HG03378 (cell line): ENCODE measurements at regions not wholly inside any gene's neighbourhood (a gene's known extent, or its start where the extent isn't known, plus 50 kb on each side); places are given as distances from the start of the nearest gene placed in this dataset.
"Not testable (repeated sequence)": the region's sequence is repeated elsewhere in the genome, so short reads cannot be mapped to it uniquely, and the experiment has no call there.

Source experiments
- ATAC-seq: cut with Tn5 transposase; IDR thresholded peaks from one replicate; pipeline ENCODE4 v1.9.1; 2021; ENCODE audit warnings: mild to moderate bottlenecking, moderate library complexity; ENCODE audit not compliant: unreplicated experiment

DNA sequence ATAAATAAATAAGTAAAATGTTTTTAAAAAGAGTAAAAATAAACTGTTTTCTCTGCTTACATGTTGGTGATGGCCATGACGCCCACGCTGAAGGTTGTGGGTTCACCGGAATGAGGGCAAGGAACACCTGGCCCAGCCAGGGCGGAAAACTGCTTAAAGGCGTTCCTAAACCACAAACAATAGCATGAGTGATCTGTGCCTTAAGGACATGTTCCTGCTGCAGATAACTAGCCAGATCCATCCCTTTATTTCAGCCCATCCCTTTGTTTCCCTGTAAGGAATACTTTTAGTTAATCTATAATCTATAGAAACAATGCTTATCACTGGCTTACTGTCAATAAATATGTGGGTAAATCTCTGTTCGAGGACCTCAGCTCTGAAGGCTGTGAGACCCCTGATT is 63.3 kb upstream of the CEP78 start:
- ATAC-seq, result not testable (repeated sequence)

DNA sequence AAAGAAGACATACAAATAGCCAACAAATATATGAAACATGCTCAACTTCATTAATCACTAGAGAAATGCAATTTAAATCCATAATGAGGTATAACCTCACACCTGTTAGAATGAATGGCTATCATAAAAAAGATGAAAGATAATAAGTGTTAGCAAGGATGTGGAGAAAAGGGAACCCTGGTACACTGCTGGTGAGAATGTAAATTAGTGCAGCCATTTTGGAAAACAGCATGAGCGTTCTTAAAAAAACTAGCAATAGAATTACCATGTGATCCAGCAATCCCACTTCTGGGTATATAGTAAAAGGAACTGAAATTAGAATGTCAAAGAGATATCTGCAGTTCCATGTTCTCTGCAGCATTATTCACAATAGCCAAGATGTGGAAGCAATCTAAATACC is 64.2 kb upstream of the CEP78 start:
- ATAC-seq, result no peak

DNA sequence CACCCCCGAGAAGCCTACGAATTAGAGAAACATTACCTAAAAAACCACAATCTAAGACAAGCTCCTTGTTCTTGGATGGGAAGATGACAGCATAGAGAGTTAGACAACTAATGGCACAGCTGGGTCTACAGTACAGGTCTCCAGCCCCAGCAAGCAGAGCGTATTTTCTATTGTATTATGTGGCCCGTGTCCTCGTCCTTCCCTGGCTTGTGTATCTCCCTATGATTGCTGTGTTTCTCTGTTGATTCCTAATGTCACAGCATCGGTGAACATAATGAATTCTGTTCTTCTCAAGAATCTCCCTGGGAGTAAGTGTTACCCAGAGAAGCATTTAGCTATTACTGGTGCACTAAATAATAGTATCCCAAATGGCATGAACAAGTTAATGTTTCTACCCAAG is 66.8 kb upstream of the CEP78 start:
- ATAC-seq, result no peak

DNA sequence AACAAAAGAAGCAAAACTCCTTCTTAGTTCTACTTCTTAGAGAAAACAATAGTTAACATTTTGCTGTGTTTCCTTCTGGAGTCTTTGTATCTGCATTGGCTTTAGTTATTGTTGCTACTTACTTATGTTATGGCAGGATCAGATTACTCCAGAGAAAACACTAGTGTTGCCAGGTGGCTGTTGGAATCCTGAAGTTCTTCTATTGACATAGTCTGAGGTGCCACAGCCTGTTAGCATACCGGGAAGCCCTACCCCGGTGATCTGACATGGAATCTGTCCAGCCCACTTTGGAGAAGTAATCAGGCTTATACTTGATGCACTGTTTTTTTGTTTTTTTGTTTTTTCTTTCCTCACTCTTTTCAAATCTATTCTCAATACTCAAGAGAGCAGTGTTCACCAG is 68.5 kb upstream of the CEP78 start:
- ATAC-seq, result no peak

DNA sequence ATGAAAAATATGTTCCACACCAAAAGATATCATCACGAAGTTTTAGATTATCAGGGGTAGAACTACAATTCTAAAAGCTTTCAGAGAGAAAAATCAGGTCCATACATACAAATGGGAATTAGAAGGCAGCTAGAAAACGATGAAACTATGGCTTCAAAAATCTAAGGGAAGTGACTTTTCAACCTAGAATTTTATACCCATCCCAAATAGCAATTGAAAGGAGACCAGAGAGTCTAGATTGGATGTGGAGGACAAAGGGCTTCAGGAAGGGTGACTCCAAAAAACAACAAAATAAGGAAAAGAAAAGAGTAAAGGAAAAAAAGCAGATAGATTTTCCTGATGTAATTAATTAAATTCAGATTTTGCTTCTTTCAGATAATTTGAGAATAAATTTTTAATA is 72.0 kb upstream of the CEP78 start:
- no peak for ATAC-seq

DNA sequence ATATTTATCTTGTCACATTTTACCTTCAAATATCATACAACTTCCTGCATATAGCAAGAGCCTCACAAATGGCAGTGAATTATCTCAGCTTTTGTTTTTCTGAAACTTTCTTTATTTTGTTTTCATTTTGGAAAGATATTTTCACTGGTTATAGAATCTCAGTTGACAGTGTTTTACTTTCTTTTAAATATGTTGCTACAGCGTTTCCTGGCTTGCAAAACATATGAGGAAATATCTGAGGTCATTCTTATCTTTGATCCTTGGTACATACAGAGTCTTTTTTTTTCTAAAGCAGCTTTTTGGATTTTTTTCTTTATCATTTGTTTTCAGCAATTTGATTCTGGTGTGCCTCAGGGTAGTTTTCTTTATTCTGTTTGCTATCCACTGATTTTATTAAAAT is 77.6 kb upstream of the CEP78 start:
- no peak for ATAC-seq

DNA sequence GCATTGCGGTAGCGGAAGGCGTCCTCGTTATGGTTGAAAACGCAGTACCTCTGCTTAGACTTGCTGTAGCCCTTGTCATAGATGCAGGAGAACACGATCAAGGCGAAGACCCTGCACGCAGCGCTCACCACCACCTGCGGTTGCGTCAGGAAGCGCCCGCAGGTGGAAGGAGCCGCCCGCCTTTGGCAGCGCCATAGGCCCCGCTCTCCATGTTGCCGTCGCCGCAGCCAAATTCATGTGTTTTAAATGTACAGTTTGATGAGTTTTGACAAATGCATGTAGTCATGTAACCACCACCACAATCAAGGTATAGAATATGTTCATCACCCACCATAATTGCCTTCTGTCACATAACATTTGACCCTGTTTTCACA is 84.9 kb upstream of the CEP78 start:
- no peak for ATAC-seq

DNA sequence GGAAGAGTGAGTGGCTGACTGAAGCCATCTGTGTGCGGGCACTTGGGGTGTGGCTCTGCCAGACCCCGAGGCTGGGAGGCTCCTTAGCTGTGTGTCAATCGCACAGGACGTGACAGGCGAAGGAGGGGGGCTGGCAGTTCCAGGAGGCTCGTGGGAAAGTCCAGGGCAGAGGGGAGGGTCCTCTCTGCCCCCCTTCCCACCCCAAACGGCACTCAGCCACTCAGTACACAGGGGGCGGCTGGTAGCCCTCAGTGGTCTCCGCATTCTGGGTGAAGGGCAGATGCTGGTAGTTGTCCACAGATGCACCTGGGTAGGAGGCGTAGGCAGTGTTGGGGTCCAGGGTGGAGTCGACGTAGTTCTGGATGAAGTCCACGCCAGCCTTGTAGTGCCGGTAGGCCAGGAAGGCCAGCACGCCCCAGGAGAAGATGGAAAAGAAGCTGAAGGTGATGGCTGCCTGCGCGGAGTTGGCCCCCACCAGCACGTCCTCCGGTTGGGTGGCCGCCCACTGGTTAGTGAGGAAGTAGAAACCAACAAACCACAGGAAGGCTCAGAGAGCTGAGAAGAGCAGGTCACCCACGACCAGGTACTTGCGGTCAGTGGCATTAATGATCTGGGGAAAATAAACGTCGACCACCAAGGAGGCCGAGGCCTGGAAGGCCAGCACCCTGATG is 85.4 kb upstream of the CEP78 start:
- no peak for ATAC-seq

DNA sequence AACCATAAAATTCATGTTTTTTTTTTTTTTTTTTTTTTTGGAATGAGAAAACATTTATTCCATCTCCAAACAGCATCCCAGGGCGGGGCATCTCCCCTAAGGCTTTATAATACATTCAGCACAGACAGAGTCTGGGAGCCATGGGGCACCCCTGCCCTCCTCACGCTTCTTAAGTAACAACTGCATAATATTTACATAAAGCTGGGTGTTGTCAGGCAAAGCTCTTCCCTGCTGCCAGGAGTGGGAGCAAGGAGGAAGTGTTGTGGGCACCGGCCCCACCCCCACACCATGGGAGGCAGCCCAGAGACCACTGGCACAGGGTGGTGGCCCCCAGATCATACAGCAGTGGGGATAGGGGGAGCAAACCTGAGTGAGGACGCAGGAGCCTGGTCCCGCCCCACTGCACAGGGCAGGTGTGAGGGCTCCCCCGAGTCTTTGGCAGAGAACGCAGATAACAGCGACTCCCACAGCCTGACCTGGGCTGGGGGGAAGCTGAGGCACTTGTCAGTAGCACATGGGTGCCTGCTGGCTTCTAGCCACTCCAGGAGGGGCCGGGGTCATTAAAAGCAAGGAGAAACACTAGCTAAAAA is 86.1 kb upstream of the CEP78 start:
- no peak for ATAC-seq

DNA sequence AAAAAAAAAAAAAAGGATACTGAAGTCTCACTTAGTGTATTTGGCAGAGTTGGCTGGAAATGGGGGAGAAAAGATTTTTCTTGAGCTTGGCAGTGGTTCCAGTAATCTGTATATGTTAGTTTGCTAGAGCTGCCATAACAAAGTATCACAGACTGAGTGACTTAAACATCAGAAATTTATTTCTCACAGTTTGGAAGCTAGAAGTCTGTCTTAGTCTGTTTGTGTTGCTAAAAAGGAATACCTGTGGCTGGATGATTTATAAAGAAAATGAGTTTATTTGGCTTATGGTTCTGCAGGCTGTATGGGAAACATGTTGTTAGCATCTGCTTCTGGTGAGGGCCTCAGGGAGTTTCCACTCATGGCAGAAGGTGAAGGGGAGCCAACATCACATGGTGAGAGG is 89.6 kb upstream of the CEP78 start:
- no peak for ATAC-seq

DNA sequence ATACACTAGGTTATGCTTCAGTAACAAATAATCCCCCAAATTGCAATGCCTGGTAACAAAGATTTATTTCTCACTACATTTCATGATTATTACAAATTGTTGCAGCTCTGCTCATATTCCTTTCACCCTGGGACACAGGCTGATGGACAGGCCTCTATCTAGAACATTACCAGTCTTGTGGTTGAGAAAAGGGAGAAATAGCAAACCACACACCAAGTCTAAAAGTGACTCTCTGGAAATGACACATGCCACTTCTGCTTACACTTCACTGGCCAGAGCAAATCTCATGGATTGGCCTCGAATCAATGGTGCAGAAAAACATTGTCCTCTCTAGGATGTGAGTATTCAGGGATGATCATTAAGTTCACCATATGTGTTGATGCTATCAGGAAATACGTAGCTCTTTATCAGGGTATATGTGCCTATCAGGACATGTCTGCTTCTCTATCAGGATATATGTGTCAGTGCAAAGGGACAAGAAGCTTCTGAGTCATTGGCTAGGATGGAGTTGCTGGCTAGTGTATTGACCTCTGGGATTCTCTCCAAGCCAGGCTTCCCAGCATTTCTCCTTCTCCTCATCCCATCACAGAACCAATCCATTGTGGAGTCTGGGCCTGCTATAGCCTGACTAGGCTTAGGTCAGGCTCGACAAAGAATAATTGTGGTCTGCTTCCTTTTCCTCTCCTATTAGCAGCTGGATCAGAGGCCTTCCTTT is 91.1 kb upstream of the CEP78 start:
- no peak for ATAC-seq

DNA sequence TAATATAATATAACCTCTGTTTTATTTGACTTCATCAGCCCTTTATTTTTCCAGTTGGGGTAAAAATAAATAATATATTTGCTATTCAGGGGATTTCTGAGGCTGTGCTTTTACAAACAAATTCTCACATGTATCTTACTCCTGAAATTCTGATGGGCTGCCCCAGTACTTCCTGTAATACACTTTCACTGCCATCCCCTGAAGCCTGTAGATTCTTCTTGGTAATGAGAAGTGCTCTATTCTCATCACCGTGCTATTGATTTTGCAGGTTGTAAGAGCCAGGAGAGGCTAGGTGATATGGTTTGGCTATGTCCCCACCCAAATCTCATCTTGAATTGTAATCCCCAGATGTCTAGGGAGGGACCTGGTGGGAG is 91.9 kb upstream of the CEP78 start:
- no peak for ATAC-seq

DNA sequence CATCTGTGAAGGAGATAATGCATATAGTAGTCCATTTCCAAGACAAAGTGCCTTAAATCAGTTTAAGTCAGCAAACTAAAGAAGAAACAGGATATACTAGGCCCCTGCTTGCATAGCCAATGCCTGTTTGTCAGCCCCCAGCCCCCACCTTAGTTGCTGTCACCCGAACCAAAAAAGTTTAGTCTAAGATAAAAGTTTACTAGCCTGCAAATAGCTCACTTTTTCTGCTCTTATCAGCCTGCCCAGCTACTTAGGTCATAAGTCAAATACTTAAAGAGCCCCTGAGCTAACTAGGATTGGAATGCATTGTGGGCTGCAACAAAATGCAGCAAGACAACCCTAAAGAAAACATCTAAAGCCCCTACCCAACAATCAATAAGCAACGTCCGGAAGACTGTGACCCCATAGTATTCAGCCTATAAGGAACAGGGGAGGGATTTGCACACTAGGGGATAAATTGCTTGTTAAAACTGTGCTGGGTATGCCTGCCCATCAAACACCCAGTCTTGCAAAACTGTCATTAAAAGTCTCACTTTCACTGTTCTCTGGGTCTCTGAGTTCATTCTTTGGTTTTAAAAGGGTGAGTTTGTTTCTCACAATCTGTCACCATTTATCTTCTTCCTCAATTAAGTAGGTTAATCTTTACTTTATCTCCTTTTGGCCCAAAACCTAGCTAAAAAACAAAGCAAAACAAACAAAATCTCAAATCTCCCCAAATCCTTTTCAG is 92.4 kb upstream of the CEP78 start:
- ATAC-seq, result no peak

DNA sequence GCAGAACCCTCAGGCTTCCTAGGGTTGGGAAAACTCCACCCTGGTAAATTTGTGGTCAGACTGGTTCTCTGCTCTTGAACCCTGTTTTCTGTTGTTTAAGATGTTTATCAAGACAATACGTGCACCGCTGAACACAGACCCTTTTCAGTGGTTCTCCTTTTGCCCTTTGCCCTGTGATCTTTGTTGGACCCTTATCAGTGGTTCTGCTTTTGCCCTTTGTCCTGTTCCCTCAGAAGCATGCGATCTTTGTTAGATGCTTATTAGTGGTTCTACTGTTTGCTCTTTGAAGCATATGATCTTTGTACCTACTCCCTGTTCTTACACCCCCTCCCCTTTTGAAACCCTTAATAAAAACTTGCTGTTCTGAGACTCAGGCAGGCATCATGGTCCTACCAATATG is 93.6 kb upstream of the CEP78 start:
- ATAC-seq, result not testable (repeated sequence)

DNA sequence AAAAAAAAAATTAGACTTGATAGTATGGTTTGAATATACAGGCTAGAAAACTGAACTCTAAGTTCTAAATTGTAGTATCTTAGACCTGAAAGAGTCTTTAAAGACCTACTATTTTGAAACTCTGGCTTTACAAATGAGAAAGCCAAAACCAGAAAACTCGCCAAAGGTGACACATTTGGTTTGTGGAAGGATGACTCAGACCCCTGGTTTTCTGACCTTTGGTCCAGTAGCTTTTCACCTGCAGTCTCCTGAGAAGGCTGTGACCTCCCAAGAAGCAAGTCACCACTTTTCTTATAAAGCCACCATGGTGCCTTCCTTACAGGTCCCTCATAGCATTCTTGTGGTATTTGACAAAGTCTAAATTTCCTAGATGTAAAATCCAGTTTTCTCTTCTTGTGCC is 102.1 kb upstream of the CEP78 start:
- peak; percentile 65 for ATAC-seq

DNA sequence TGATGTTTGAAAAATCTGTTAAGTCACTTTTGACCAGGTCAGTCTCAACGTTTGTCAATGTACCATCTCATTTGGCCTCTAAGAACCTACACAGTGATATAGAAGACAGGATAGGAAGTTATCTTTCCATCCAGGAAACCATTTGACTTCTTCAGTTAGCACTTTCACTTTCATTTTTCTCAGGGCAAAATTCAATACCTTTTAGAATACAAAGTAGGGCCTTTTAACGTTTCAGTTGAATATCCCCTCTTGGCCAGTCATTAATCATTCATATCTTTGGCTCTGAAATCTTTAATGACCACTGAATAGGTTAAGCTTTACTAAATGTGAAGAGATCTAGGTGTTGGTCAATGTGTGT is 101.1 kb upstream of the GNAQ start:
- no peak for ATAC-seq

DNA sequence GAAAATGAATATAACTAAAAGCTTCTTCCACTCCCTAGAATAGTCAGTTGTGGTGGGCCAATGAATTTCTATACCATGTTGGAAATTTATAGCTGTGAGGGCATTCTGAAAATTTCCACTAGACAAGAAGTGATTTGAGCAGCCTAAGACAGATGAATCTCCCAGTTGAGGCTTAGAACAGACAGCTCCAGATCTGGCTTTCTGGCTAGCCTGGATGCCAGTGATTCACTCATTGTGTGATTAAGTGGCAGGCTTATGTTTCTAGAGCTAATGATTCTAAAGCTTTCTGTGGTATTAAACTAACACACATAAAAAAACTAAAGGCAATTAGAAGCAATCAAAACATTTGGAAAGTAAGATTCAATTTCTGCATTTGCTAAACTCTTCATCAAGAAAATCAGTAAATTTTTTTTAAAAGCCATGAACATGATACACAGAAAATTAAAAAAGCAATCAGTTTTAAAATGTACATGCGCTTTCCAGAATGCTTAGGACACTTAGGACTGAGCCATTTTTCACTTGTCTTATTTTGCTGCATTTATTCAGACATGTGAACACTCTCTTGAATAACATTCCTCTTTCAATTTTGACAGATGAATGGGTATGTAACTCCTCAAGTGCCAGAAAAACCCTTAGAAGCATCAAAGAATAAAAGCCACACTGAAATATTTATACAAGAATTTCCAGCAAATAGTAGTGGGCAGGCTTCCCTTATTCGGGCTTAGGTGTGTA is 100.5 kb upstream of the GNAQ start:
- no peak for ATAC-seq

DNA sequence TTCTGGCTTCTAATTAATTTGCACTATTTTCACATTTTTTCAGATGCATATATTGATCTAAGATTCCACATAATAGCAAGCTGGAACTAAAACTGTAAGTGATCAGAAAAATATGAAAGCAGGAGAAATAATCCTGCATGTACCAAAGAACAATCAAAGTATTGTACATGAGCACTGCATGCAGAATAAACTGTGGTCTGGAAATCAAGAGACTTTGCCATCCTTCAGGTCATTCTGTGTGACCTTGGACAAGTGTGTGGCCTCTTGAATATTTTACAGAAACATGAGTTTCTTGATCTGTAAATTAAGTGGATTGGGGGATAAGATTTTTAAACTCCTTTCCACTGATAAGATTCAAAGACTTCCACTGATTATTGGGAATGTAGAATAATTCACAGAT is 99.2 kb upstream of the GNAQ start:
- ATAC-seq, result no peak

DNA sequence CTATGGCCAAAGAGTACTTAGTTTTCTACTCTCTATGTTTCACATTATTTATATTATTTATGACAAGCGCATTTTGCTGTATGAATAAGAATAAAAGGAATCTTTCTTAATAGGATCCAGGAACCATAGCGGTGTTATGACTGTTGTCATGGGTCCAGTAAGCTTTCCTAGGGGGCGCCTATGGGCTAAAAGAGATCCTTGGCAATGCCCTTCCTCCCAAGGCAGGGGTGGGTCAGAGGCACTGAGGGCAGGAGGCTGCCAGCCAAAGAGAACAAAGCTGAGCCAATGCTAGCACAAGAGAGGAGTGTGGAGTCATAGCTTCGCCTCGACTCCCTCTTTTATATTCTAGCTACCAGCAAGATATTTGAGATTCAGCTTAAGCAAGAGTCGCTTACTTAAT is 98.4 kb upstream of the GNAQ start:
- no peak for ATAC-seq

DNA sequence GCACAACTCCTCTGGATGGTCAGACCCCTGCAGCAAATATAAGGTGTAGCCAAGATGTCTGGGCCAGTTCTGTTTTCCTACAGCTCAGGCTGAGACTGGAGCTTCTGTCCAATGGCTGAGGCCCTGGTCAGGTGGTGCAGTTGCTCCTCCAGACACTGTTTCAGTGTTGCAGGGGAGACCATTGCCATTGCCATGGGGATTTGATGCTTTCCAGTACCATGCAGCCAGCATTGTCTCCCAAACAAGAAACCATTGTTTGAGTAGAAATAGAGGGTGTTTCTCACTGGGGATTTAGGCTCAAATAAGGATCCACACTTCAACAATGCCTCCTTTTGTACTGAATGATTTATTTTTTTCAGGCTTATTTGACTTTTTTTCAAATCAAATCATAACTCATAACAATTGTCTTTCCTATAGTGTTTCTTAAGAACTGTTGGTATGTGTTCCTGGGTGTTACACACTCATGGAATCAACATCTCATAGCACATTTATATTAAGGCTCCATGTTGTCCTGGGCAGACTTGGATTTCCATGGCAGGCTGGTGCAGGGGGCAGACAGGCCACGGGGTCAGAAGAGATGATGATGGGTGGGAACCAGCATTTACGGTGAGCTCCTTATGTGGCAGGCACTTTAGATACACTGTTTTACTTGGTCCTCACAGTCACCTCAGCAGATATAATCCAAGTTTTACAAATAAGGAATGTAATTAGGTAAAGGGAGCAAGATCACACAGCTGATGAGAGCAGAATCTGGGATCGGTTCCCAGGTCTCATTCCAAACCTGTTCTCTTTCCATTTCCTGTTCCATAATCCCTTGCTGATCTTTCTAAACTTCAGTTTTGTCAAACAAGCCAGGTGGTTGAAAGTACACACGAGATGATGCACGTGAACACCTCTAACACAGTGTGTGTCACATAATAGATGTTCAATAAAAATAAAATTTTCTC is 95.9 kb upstream of the GNAQ start:
- ATAC-seq, result no peak
